Activated B cell treated with CpG ODN at 0.5 μM for 24 hours (primary cell): ENCODE measurements at regions not wholly inside any gene's neighbourhood (a gene's known extent, or its start where the extent isn't known, plus 50 kb on each side); places are given as distances from the start of the nearest gene placed in this dataset.

ENCODE experiments used
- ATAC-seq: fragments of 200-7000 bp; cut with Tn5 transposase; one replicate; pipeline ENCODE4 v1.10.0; 2021; ENCODE audit warnings: low read depth, mild to moderate bottlenecking, moderate library complexity
- CTCF ChIA-PET: fragments of 350-600 bp; sonication (Branson Sonifier 250); formaldehyde crosslinking; loops from one replicate; lab custom pipeline; 2021; ENCODE audit warnings: antibody characterized with exemption; lab: Charles Lee
- POLR2A ChIA-PET: fragments of 350-600 bp; sonication (Branson Sonifier 250); formaldehyde crosslinking; loops from one replicate; lab custom pipeline; 2021; ENCODE audit warnings: antibody characterized with exemption; lab: Charles Lee
- DNase-seq: peaks from one replicate; pipeline ENCODE4 v3.0.0; 2022
- H3K27ac Mint-ChIP-seq: one replicate; pipeline ENCODE4 v1.8.0; 2020; ENCODE audit warnings: mixed read lengths
- H3K27me3 Mint-ChIP-seq: one replicate; pipeline ENCODE4 v1.8.0; 2021; ENCODE audit warnings: mixed read lengths
- H3K36me3 Mint-ChIP-seq: one replicate; pipeline ENCODE4 v1.8.0; 2021; ENCODE audit warnings: low read depth, mixed read lengths
- H3K4me1 Mint-ChIP-seq: one replicate; pipeline ENCODE4 v1.8.0; 2021; ENCODE audit warnings: mixed read lengths
- H3K4me3 Mint-ChIP-seq: one replicate; pipeline ENCODE4 v1.8.0; 2020; ENCODE audit warnings: mild to moderate bottlenecking, mixed read lengths
- H3K9me3 Mint-ChIP-seq: one replicate; pipeline ENCODE4 v1.8.0; 2020; ENCODE audit warnings: mixed read lengths
- intact Hi-C: fragments of 100-400 bp; cut with micrococcal nuclease; formaldehyde crosslinking; loops from one replicate; pipeline ENCODE4 v1.15.1; 2024
- TF ChIP-seq, protein P1 (sequence below): fragments of 200-600 bp; IDR thresholded peaks from one replicate; pipeline ENCODE4 v1.8.0; 2022; ENCODE audit warnings: antibody characterized with exemption, mild to moderate bottlenecking

GRCh38 chr20:40558212-40558611, 130.8 kb downstream of the MAFB start:
- DNase-seq (no peak), ATAC-seq (no peak)
- Mint-ChIP-seq H3K36me3 (no peaks in the 10 kb centered on the region), H3K4me3 (no peak overlapping the region), H3K27ac (no peak overlapping the region), H3K4me1 (no peaks in the 10 kb centered on the region), H3K9me3 (peaks cover 8% of the 10 kb centered on the region), H3K27me3 (peaks cover 8% of the 10 kb centered on the region)
- CTCF ChIA-PET = no interaction called here
- TF ChIP-seq, protein P1, sequence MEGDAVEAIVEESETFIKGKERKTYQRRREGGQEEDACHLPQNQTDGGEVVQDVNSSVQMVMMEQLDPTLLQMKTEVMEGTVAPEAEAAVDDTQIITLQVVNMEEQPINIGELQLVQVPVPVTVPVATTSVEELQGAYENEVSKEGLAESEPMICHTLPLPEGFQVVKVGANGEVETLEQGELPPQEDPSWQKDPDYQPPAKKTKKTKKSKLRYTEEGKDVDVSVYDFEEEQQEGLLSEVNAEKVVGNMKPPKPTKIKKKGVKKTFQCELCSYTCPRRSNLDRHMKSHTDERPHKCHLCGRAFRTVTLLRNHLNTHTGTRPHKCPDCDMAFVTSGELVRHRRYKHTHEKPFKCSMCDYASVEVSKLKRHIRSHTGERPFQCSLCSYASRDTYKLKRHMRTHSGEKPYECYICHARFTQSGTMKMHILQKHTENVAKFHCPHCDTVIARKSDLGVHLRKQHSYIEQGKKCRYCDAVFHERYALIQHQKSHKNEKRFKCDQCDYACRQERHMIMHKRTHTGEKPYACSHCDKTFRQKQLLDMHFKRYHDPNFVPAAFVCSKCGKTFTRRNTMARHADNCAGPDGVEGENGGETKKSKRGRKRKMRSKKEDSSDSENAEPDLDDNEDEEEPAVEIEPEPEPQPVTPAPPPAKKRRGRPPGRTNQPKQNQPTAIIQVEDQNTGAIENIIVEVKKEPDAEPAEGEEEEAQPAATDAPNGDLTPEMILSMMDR = no peak
- POLR2A ChIA-PET = no interaction called here
- intact Hi-C loops = no loop called here

- POLR2A ChIA-PET = no interaction called here
- TF ChIP-seq, protein P1 = no peak
- no peak for DNase-seq
- ATAC-seq = no peak
- Mint-ChIP-seq H3K4me1 (no peaks in the 10 kb centered on the region), H3K4me3 (no peak overlapping the region), H3K9me3 (peaks cover 7% of the 10 kb centered on the region), H3K27me3 (peaks cover 15% of the 10 kb centered on the region), H3K36me3 (no peaks in the 10 kb centered on the region), H3K27ac (no peak overlapping the region)
- CTCF ChIA-PET = interaction anchor here (0.6 kb wide), 1 partner anchor 156 kb away, joined by 3 read pairs; no protein-coding TSS in a partner anchor
- intact Hi-C loops = no loop called here
Observed at GRCh38 chr20:40551125-40551530, 137.9 kb downstream of the MAFB start.

- H3K27ac Mint-ChIP-seq = no peak overlapping the region
- intact Hi-C loops = no loop called here
- no peaks in the 10 kb centered on the region for H3K4me1 Mint-ChIP-seq
- no peaks in the 10 kb centered on the region for H3K9me3 Mint-ChIP-seq
- CTCF ChIA-PET = no interaction called here
- TF ChIP-seq, protein P1 = no peak
- POLR2A ChIA-PET = no interaction called here
- no peaks in the 10 kb centered on the region for H3K36me3 Mint-ChIP-seq
- H3K4me3 Mint-ChIP-seq = no peak overlapping the region
- peaks cover 10% of the 10 kb centered on the region for H3K27me3 Mint-ChIP-seq
- ATAC-seq (no peak), DNase-seq (no peak)
Observed at GRCh38 chr20:40547483-40548091, 141.4 kb downstream of the MAFB start.

- Mint-ChIP-seq H3K9me3 (no peaks in the 10 kb centered on the region), H3K27me3 (peaks cover 10% of the 10 kb centered on the region), H3K36me3 (no peaks in the 10 kb centered on the region), H3K4me3 (no peak overlapping the region), H3K4me1 (no peaks in the 10 kb centered on the region), H3K27ac (no peak overlapping the region)
- DNase-seq = no peak
- intact Hi-C loops = no loop called here
- CTCF ChIA-PET = no interaction called here
- no peak for ATAC-seq
- POLR2A ChIA-PET = no interaction called here
- TF ChIP-seq, protein P1 = no peak
Observed at GRCh38 chr20:40545478-40545877, 143.6 kb downstream of the MAFB start.

- POLR2A ChIA-PET = no interaction called here
- no peak overlapping the region for H3K27ac Mint-ChIP-seq
- ATAC-seq = no peak
- no peak for DNase-seq
- H3K27me3 Mint-ChIP-seq = peaks cover 2% of the 10 kb centered on the region
- intact Hi-C loops = no loop called here
- H3K4me1 Mint-ChIP-seq = no peaks in the 10 kb centered on the region
- TF ChIP-seq, protein P1 = no peak
- CTCF ChIA-PET = no interaction called here
- no peaks in the 10 kb centered on the region for H3K9me3 Mint-ChIP-seq
- no peaks in the 10 kb centered on the region for H3K36me3 Mint-ChIP-seq
- H3K4me3 Mint-ChIP-seq = no peak overlapping the region
Observed at GRCh38 chr20:40542065-40542464, 147.0 kb downstream of the MAFB start.
